ENCODE measurements at regions not wholly inside any gene's neighbourhood (a gene's known extent, or its start where the extent isn't known, plus 50 kb on each side); places are given as distances from the start of the nearest gene placed in this dataset.
A peak's percentile ranks its signal among the peaks of the same experiment; 100 is the strongest.

DNA sequence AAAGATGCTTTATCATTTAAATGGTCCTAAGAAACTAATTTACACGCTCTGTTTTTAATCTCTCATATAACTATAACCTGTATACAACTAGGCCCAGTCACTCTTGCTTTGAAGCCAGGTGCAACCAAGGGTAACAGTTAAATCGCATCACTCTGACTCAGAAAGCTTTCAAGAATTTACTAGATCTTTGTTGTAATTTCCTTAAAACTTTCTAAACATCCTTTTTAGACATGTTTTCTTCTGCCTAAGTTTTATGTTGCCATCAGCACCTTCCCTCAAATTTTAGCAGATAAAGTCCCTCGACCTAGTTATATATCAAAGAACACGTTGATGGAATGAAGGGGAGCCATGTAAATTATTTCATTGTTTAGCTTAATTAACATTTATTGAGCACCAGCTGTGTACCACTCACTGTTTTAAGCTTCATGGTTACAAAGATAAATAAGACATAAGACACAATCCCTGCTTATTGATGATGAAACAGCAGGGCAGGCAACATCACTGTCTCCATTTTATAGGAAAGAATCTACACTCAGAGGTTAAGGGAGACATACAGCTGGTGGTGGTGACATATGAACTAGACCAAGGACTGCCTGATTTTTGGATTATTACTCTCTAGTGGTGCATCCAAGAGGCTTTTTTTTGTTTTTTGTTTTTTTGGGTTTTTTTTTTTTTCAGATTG is 101.0 kb downstream of the CD200R1L start:
- TF ChIP-seq EZH2phosphoT487 (IDR thresholded peaks at IDR 0.05; ENCODE audit: borderline replicate concordance, low read length) (no peak), EZH2 (IDR thresholded peaks at IDR 0.05; ENCODE audit: low read length, unreplicated experiment) (no peak), CTCF (conservative IDR thresholded peaks at IDR 0.05; ENCODE audit: low read depth, low read length) (no peak)
- Histone ChIP-seq H3K4me2 (ENCODE audit: low read length) (no peak overlapping the region), H3K36me3 (ENCODE audit: low read depth, low read length) (no peaks in the 10 kb centered on the region), H3K9ac (ENCODE audit: low read length) (no peak overlapping the region), H3K79me2 (ENCODE audit: low read length) (no peaks in the 10 kb centered on the region), H2AFZ (ENCODE audit: low read length) (no peak overlapping the region), H4K20me1 (ENCODE audit: low read length) (no peaks in the 10 kb centered on the region), H3K9me2 (replicated peaks; ENCODE audit: low read length) (no peaks in the 10 kb centered on the region), H3K27me3 (ENCODE audit: low read length) (no peaks in the 10 kb centered on the region), H3K4me3 (ENCODE audit: low read length) (no peak overlapping the region), H3K27ac (ENCODE audit: low read length) (no peak overlapping the region), H3F3A (ENCODE audit: low read length, unreplicated experiment) (no peaks in the 10 kb centered on the region), H3K4me1 (ENCODE audit: insufficient read depth, low read length) (peaks cover 14% of the 10 kb centered on the region), H3K9me3 (ENCODE audit: low read length) (no peaks in the 10 kb centered on the region)
- peak; percentile 68 for ATAC-seq
- POLR2A ChIA-PET (ENCODE audit: unreplicated experiment), result no interaction called here
- peak; percentile 34 for DNase-seq
- CTCF ChIA-PET, result no interaction called here
- BruUV-seq (replicated peaks), result no TSS peak
- intact Hi-C loops (cut with micrococcal nuclease), result no loop called here

DNA sequence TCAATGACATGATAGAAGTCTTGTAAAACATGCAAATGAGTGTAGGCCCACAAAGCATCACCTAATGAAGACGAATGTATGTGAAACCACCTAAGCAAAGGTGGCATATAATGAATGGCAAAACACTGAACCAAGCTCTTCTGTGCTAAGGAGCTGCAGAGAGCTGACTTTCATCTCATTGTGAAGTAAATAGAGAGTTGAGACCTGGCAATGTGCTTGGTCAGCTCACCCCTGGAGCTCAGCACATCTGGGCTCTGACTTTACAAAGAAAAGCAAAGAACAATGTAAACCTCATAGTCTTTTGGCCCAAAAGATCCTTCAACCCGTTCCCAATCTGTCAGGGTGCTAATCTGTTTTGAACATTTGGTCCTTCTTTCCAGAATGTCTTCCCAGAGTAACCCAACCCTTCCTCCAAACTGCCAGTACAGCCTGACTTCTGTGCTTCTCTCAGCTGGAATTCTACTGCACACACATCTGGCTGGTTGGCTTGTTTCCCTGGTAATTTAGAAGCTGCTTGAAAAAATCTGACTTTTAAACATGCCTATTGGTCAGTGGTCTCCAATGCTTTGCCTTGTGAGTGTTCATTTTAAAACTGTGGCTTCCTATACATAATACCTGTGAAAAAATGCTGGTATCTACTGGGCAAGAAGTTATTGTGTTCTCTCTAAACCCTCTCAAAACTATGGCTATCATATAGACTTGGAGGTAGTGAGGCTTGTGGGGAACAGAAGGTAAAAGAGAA is 101.7 kb downstream of the CD200R1L start:
- CTCF ChIA-PET, result interaction anchor here (1.1 kb wide), 1 partner anchor 69 kb away, joined by 3 read pairs; no protein-coding TSS in a partner anchor
- BruUV-seq (replicated peaks), result no TSS peak
- Histone ChIP-seq H3K9me3 (ENCODE audit: low read length) (no peaks in the 10 kb centered on the region), H3K4me2 (ENCODE audit: low read length) (no peak overlapping the region), H3K27ac (ENCODE audit: low read length) (no peak overlapping the region), H3K36me3 (ENCODE audit: low read depth, low read length) (no peaks in the 10 kb centered on the region), H3K27me3 (ENCODE audit: low read length) (no peaks in the 10 kb centered on the region), H3K4me1 (ENCODE audit: insufficient read depth, low read length) (peaks cover 14% of the 10 kb centered on the region), H3K9ac (ENCODE audit: low read length) (no peak overlapping the region), H3K79me2 (ENCODE audit: low read length) (no peaks in the 10 kb centered on the region), H2AFZ (ENCODE audit: low read length) (no peak overlapping the region), H3K9me2 (replicated peaks; ENCODE audit: low read length) (no peaks in the 10 kb centered on the region), H3K4me3 (ENCODE audit: low read length) (no peak overlapping the region), H3F3A (ENCODE audit: low read length, unreplicated experiment) (no peaks in the 10 kb centered on the region), H4K20me1 (ENCODE audit: low read length) (no peaks in the 10 kb centered on the region)
- POLR2A ChIA-PET (ENCODE audit: unreplicated experiment), result no interaction called here
- DNase-seq (no peak), ATAC-seq (no peak)
- intact Hi-C loops (cut with micrococcal nuclease), result no loop called here
- TF ChIP-seq EZH2 (IDR thresholded peaks at IDR 0.05; ENCODE audit: low read length, unreplicated experiment), result no peak
- TF ChIP-seq EZH2phosphoT487 (IDR thresholded peaks at IDR 0.05; ENCODE audit: borderline replicate concordance, low read length), result no peak
- TF ChIP-seq CTCF (conservative IDR thresholded peaks at IDR 0.05; ENCODE audit: low read depth, low read length), result no peak

- ATAC-seq, result no peak
- DNase-seq, result no peak
- Histone ChIP-seq H3K9me3 (ENCODE audit: low read length) (no peaks in the 10 kb centered on the region), H3K4me3 (ENCODE audit: low read length) (no peak overlapping the region), H3K4me2 (ENCODE audit: low read length) (no peak overlapping the region), H3K9me2 (replicated peaks; ENCODE audit: low read length) (no peaks in the 10 kb centered on the region), H4K20me1 (ENCODE audit: low read length) (no peaks in the 10 kb centered on the region), H3F3A (ENCODE audit: low read length, unreplicated experiment) (no peaks in the 10 kb centered on the region), H2AFZ (ENCODE audit: low read length) (no peak overlapping the region), H3K4me1 (ENCODE audit: insufficient read depth, low read length) (peaks cover 16% of the 10 kb centered on the region), H3K27me3 (ENCODE audit: low read length) (no peaks in the 10 kb centered on the region), H3K9ac (ENCODE audit: low read length) (no peak overlapping the region), H3K27ac (ENCODE audit: low read length) (no peak overlapping the region), H3K79me2 (ENCODE audit: low read length) (no peaks in the 10 kb centered on the region), H3K36me3 (ENCODE audit: low read depth, low read length) (no peaks in the 10 kb centered on the region)
- intact Hi-C loops (cut with micrococcal nuclease), result no loop called here
- ChIA-PET POLR2A (ENCODE audit: unreplicated experiment) (no interaction called here), CTCF (interaction anchor here (1.1 kb wide), 1 partner anchor 70 kb away, joined by 3 read pairs; no protein-coding TSS in a partner anchor)
- TF ChIP-seq EZH2phosphoT487 (IDR thresholded peaks at IDR 0.05; ENCODE audit: borderline replicate concordance, low read length), result no peak
- TF ChIP-seq EZH2 (IDR thresholded peaks at IDR 0.05; ENCODE audit: low read length, unreplicated experiment), result no peak
- no peak for TF ChIP-seq CTCF (conservative IDR thresholded peaks at IDR 0.05; ENCODE audit: low read depth, low read length)
- no TSS peak for BruUV-seq (replicated peaks)
Observed at GRCh38 chr3:112744106-112744505, 102.6 kb downstream of the CD200R1L start.
